Suppressor macrophage treated with lipopolysaccharide for 4 hours (primary cell): ENCODE measurements at regions not wholly inside any gene's neighbourhood (a gene's known extent, or its start where the extent isn't known, plus 50 kb on each side); places are given as distances from the start of the nearest gene placed in this dataset.
"Not testable (repeated sequence)": the region's sequence is repeated elsewhere in the genome, so short reads cannot be mapped to it uniquely, and the experiment has no call there.

Experiments used
- DNase-seq: peaks from one replicate; pipeline ENCODE4 v3.0.0-alpha.2; 2020

DNA sequence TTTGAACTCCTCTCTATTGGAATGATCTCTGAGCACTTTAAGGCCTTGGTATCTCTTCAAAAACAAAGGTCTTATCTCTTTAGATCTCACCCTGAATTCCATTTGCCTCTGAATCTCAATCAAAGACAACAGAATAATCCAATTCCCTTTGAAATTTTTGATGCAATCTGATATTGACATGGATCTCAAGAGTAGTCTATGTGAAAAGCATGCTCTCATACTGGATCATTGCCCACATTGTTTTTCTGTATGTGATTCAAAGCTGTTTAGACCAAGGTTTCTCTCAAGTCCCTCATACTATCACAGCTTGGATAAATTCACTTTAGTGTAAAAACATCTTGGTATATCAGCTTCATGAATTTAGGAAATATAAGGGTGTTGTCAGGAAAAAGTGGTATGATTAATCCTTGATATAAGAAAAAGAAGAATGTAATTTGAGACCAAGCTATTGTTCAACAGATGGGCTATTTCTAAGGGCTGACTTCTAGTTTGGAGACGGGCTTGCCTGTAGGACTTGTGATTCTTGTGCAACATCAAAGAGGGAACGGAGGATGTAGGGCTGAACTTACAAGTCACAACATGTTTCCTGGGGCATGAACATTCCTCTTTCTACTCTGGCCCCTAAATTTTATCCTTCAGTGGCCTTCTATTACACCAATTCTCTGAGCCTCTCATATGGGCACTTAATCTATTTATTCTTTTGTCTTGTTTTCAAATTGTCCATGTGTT is 77.9 kb upstream of the CITED2 start:
- no peak for DNase-seq

DNA sequence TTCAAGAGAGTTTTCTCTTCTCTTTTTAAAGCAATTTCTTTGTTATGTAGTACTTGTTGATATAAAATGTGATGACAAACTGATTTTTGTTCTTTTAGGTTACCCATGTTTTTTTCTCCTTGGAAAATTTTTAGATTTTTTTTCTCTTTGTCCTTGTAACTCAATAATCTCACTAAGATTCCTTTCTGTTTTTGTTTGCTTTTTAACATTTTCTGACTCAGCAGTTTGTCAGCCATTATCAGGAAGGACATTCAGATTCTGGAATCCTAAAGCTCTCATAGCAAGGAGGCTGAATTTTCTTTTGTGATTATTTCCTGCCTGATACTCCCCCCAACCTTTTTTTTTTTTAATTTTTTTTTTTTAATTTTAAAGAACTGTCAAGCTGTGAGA is 75.2 kb upstream of the CITED2 start:
- no peak for DNase-seq

DNA sequence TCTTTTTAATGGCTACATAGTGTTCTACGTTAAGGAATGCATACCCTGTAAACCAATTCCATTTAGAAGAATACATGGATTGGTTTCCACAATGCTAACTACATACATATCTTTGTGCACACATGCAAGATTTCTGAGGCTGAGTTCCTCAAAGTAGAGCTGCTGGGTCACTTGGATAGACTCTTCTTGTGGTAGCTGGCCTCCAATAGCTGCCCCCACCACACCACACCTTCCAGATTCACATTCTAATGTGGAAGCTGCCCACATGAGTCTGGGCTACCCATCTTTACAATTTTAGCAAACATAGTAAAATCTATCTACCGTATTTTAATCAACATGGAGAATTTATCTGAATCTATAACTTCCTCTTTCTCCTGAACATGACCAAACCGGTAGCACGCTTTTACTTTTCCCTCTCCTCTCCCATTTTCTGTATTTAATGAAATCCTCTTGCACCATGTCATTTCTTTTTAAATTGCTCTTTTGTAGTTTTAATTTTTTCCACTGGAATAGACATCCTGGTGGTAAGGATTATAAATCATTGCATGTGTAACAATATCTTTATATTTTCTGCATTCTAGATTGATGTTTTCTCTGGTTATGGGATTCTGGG is 74.7 kb upstream of the CITED2 start:
- no peak for DNase-seq

DNA sequence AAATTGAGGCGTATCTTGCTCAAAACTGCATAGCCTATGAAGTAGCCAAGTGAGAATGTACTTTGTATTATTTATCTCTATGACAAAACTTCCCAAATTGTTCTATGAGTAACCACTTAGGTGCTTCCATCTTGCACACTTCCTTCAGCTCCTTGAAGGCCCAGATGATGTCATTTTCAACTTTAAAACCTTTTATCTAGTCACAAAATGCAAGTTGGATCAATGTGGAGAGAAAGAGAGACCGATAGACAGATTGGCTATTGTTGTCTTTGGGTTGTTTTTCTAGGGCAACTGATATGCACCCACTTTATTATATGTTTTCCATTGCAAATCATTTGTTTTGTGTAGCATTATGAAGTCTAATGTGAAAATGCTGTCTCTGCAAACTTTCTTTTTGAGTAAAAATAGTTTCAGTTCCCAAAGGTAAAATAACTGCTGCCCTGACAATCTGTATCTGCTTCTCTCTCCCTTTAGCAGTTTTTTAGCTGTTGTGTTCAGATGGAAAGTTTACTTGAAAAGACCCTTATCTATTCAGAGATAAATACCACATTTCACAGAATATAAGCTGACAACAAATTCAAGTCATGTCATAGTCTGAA is 73.7 kb upstream of the CITED2 start:
- DNase-seq = no peak

DNA sequence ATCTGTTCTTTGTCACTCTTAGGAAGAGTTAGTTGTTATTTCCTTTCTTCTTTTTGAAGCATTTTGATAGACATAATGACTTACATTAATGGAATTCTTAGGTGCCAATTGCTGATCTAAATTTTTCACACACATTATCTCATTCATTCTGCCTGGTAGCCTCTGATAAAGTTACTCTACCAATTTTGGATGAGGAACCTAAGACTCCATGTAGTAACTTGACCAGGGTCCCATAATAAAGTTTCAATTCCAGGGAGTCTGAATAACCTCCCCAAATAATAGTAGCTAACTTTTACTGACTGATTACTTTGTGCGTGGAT is 73.2 kb upstream of the CITED2 start:
- no peak for DNase-seq

DNA sequence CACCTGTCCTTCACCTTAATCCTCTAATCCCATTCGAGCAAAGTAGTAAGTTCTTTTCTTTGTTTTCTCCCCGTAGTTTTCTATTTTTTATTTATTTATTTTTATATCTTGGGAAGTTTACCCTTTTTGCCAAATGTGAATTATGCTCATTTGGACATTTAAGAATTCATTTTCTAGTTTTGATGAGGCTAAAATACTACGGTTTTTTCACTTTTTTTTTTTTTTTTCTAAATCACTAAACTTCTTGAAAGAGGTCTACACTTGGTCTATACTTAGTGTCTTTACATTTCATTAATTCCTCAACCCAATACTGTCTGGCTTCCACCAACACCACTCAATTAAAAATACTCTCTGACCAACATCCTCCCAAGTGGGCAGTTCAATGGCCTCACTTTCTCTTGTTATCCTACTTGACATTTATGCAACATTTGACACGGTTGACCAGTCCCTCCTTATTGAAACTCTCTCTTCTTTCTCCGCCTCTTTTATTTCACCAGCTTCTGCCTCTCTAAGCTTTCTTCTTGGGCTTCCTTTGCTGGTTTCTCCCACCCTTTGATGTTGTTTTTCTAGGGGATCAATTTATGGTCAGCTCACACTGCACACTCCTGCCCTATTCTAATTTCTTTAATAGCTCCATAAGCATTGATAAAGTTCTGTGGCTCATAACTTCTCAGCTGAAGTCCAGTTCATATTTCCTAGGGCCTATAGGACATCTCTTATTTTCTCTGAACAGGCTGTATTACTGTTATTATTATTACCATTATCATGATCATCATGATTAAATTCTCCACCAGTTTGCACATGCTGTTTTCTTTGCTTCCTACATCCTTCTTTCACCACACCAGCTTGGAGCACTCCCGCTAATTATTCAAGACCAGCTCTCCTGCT is 72.6 kb upstream of the CITED2 start:
- DNase-seq = no peak

DNA sequence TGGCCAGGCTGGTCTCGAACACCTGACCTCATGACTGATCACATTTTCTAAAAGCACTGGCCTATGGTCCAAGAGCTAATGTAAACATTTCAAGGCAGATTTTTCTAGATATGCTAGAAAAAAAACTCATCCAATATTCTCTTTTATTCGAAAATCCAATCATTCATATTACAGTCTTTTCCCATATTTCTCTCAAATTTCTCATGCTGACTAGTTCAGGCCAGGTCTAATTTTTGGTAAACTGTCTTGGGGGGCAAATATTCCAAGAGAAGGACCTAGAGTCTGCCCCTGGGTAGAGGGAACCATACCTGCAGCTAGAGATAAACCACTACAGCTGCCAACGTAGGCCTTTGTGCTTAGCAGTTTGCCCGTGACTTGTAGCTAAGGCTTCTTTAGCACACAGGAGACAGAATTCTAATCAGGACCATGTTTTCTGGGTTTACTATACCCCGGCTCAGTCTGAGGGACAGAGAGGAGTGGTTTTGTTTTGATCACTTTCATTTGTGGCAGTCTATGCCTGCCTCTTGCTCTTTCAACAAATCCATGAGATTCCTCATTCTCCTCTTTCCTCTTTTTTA is 71.8 kb upstream of the CITED2 start:
- DNase-seq = no peak

DNA sequence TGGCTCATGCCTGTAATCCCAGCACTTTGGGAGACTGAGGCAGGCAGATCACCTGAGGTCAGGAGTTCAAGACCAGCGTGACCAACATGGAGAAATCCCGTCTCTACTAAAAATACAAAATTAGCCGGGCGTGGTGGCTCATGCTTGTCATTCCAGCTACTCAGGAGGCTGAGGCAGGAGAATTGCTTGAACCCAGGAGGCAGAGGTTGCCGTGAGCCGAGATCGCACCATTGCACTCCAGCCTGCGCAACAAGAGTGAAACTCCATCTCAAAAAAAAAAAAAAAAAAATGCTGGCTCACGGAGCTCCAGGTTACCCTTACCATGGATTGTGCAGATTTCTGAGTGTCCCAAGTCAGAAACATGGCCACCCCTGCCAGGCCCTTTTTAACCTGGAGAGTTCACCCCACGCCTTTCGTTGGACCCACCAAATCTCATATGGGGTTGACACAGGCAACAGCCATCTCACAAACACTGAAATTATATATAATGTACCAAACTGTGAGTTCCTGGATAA is 69.9 kb upstream of the CITED2 start:
- not testable (repeated sequence) for DNase-seq

DNA sequence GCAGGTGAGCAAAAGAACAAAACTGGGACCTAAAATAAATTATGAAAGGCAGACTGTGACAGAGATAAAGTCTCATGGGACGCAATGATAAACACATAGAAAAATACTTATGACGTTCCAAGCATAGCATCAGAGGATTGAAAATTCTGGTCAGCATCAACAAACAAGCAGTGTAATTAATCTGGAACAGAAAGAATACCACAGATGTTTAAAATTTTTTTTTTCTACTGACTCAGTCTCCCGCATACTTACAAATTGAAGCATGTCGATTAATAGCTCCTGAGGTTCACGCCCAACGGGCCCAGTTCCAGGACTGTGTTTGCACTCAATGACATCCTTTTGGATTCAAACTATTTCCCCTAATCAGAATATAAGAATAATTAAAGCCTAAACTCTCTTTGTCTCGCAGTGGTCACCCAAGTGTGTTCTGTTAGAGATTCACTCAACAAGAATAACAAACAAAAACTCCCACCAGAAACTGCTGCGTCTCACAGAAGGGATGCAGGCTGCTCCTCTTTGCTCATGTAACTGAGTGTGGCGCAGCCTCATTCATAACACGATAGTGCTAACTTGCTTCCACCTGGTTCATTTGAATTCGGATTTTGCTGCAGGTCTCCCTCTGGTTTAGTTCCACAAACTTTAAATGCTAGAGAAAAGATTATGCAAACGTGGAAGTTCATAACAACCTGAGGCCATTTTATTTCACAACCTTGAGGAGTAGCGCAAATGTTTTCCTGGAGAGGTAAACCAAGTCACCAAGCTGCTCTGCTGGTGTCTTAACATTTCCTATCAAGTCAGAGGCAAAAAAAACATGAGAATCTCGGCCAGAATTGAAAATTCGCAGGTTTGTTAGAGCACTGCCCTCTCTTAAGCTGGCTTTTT is 69.0 kb upstream of the CITED2 start:
- DNase-seq = no peak

DNA sequence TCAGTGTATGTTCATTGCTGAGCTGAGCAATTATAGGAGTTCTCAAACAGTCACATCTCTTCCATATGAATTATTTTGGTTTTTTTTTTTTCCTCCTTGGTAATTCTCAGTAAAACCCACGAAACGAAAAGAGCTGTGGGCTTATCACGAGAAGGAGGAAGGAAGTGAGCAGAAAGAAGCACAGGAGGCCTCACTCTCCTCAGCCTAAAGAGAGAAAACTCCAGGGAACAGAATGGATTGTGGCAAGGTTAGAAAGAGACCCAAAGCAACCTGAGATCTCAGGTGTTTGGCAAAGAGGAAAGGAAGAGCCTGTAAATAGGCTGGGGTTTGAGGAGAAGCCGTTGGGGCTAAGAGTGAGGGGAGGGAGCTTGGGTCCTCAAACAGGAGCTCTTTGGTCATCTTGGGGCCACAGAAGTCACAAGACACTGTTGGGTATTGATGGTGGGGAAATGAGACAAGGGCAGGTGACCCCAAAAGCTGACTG is 67.8 kb upstream of the CITED2 start:
- no peak for DNase-seq

DNA sequence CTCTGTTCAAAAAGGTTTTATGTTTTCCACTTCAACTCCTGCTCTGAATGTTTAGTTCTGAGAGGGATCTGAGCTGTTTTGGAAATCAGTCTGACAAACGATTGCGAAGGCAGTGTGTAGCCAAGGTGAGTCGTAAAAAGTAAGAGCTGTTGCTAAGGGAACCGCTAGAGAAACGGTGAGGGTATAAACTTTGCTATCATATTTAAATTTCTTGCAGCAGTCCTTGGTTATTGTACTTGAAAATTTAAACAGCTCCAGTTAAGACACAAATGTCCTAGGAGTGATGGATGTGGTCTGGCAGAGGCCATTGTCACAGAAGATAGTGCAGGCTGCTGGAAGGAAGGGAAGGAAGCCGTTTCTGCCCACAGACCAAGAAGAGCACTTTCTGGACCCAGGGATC is 64.9 kb upstream of the CITED2 start:
- DNase-seq = no peak

DNA sequence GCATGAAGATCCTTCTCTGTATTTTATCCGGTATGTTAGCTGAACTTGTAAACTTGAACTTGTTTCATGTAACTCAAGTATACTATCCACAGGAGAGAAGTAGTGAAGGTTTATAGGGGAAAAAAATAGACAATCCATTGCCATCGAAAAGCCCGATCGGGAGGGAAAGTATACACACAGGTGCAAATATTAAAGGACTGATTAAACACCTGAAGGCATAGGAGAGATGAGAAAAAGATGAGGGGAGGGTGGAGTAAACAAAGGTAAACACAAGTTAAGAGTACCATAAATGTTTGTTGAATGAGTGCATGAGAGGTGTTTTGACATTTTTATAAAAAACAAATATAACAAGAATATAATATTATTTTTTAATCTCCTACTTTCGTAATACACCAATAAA is 64.3 kb upstream of the CITED2 start:
- no peak for DNase-seq

DNA sequence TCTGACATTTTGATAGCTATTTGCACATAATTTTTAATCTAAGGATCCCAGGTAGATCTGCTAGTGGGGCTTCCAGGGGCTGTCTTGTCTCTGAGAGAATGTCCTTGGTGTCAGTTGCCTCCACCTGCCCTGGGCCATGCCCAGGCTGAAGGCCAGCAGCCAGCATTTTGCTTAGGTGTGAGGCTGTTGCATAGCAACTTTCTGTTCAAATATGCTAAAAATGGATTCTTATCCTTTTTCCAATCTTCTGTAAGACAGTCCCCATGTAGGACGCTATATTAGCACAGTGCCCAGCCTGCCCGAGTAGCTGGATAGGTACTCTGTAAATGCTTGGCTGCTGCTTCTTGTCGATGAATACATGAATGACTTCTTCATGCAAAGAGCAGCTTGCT is 62.5 kb upstream of the CITED2 start:
- no peak for DNase-seq

DNA sequence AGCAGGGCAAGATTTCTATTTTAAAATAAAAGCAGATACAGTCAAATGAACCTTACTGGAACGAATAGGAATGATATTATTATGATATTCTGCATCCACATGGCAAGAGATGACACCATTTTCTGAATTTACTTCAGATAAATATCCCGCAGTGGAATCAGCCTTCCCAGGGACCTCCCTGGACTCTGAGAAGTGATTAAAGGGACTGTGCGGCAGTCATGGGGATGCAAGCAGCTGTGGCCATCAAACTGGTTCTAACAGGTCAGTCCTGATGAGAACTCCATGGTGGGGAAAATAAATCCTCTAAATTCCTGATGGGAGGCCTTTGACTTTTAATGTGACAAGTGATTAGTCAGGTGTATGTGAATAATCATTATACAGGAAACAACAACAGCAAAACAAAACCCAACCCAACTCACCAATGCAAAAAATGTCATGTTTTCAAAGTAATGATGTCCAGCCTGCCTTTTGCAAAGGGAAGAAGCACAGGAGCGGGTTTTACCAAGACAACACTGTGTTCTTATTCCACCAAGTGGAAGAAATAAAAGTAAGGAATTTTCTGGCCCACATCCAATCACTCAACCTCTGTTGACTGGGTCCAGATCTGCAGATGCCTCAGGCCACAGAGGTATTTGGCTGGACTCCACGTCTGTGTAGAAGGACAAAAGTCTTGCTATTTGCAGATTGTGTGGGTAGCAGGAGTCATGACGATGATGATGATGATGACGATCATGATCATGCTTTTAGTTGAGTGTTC is 61.9 kb upstream of the CITED2 start:
- DNase-seq = no peak

DNA sequence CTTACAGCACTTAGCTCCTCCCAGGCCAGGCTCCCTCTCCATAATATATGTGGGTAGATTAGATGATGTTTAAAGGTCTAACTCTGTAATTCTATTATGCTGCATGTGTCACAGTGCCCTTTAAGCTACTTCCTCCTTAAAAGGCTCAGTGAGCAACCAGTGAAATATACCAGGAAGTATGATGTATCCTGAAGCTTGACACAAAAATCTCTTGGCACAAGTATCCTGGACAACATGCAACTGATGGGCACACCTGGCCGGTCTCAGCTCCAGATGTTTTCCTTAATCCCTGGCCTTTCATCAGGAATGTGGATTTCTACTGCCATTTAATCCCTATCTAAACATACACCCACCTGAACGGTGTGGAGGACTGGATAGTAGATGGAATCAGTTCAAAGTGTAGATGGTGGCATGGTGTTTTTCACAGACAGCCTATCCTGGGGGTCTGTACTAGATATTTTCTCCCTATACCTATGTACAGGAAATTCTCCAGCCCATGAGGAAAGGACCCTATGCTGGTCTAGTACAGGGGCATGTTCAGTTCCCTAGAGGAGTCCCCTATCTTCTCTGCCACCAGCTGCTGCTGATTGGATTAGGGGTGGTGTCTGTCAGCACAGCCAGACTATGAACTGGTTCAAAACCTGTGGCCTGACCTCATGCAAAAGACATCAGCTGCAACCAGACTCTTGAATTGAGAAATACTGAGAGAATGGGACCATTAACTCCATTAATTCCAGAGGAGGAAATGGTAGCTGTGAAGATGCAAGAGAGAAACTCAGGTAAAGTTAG is 59.4 kb upstream of the CITED2 start:
- peak; percentile 75 for DNase-seq

DNA sequence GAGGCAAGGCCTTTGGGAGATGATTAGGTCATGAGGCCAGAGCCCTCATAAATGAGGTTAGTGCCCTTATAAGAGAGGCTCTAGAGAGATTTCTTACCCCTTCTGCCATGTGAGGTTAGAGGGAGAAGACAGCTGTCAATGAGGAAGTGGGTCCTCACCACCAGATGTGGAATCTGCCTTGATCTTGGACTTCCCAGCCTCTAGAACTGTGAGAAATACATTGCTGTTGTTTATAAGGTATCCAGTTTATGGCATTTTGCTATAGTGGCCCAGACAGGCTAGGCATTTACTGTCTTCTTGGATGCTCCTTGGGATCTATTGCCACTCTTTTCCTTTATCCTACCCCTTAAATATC is 57.1 kb upstream of the CITED2 start:
- no peak for DNase-seq

DNA sequence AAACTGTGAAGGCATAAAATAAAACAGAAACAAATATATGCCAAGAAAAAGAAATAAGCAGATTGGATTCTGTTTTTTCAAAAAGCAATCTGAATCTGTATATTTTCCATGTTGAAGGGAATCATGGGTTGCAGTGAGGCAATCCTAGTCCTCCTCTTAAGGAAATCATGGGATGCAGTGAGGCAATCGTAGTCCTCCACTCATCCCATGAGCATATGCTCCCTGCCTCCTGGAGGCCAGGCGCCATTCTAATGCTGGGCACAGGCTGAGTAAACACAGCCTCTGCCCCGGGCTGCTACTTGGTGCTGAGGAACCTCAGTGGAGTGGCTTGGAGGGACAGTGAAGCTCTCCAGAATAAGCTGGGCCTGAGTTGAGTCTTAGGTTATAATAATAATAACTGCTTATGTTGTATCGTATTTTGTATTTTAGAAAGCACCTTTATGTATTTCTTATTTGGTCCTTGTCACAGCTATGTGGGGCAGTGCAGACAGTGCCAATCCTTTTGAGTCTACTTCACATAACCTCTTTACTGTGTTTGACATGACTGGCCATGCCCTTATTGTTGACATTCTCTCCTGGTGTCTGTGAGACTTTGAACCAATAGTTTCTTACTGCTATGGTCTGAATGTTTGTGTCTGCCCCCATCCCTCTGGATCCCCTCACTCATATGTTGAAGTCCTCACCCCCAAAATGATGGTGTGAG is 56.6 kb upstream of the CITED2 start:
- peak; percentile 23 for DNase-seq

DNA sequence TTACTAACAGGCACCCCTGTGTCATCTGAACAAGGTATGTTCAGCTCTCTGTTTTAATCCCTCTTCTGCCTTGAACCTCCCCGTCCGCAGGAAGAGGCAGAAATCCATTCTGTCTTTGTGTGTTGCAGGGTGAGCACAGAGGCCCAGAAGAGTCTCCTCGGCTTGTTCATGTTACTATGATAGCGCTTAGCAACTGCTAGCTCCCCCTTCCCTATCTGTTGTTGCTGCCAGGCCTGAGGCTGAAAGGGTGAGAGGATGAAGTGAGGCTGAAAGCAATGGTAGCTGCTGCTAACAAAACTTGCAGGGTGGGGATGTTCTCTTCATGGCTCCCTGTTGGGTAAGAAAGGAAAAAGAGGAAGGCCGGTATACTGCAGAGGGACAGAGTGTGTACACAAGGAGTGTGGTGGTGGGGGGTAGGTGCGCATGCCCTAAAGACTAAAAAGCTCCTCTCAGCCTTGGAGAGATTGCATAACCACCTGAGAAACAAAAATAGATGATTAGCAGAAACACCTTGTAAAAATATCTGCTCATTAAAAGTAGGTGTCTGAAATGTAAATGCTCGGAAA is 55.2 kb upstream of the CITED2 start:
- peak; percentile 37 for DNase-seq

DNA sequence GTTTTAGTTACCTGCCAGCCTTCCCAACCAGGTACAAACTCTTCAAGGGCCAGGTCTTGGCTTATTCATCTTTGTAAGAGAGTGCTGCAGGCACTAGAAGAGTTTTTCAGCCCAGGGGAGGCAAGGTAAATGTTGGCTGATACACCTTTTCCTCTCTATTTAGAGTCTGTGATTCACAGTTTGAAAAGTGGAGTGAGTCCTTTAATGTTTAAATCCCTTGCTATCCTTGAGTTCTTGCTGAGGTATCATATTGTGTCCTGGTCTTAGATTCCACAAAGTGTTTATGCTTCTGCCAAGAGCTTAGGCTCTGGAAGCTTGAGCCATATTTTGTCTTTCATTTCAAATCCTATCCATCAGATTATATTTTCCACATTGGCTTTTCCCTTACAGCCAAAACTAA is 52.8 kb upstream of the CITED2 start:
- DNase-seq = no peak
